ENCODE measurements at regions not wholly inside any gene's neighbourhood (a gene's known extent, or its start where the extent isn't known, plus 50 kb on each side); places are given as distances from the start of the nearest gene placed in this dataset.
"Not testable (repeated sequence)": the region's sequence is repeated elsewhere in the genome, so short reads cannot be mapped to it uniquely, and the experiment has no call there.

- DNase-seq (ENCODE audit: low spot score), result no peak
Observed at GRCh38 chr13:44125943-44126469, 246.3 kb downstream of the LACC1 start.

- DNase-seq (ENCODE audit: low spot score), result no peak
Observed at GRCh38 chr13:44128552-44129001, 245.0 kb upstream of the SERP2 start.

DNA sequence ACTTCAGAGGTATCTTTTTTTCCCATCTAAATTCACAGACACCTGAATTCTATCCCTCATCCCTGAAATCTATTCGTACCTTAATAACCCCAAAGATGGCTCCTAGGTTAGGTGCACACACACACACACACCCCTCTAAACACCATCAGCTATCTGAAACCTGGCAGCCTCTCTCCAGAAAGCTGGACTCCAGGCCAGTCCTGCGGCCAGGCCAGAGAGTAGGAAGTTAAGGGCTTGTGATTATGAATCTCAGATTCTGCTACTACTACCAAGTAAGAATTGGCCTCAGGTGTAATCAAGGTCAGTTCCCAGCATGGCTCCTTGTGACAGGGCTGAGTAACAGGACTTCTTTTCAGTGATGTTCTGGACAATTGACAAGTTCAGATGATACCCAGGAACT lies 244.2 kb upstream of the SERP2 start:
- no peak for DNase-seq (ENCODE audit: low spot score)

DNA sequence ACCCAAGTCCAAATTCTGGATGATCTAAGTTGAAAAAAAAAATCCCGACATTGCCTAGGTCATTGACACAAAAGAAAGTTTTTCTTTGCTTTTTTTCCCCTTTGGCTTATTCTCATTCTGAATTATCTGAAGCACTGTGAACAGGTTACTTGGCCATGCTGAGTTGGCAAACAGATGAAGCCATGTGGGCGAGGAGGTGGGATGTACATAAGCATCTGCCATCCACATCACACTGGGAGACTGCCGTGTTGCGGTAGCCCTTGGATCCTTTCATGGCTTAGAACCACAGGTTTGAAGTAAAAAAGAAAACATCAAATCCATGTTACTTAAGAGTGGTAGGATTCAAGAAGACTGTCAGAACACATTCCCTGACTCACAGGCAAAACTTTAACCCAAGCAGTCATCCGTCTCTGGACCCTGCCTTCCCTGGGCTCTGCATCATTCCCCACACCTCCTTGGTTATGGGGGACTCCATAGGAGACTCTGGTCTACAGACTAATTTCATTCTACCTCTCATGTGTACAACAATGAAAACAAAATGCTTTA lies 242.5 kb upstream of the SERP2 start:
- no peak for DNase-seq (ENCODE audit: low spot score)

GRCh38 chr13:44132710-44133109 lies 240.9 kb upstream of the SERP2 start:
- DNase-seq (ENCODE audit: low spot score), result no peak

GRCh38 chr13:44133626-44134025 lies 240.0 kb upstream of the SERP2 start:
- no peak for DNase-seq (ENCODE audit: low spot score)

GRCh38 chr13:44135566-44135965 lies 238.1 kb upstream of the SERP2 start:
- DNase-seq (ENCODE audit: low spot score), result no peak

- DNase-seq (ENCODE audit: low spot score), result no peak
Observed at GRCh38 chr13:44136696-44137268, 236.8 kb upstream of the SERP2 start.

GRCh38 chr13:44137466-44137865 lies 236.2 kb upstream of the SERP2 start:
- no peak for DNase-seq (ENCODE audit: low spot score)

DNA sequence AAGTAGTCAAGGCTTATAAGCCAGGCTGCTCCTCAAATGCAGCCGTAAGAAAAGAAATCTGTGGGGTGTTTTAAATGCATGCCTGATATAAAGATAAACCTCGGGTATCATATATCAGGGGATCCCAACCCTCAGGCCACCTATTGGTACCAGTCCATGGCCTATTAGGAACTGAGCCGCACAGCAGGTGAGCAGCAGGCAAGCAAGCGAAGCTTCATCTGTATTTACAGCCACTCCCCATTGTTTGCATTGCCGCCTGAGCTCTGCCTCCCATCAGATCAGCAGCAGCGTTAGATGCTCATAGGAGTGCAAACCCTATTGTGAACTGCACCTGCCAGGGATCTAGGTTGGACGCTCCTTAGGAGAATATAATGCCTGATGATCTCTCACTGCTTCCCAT lies 233.5 kb upstream of the SERP2 start:
- no peak for DNase-seq (ENCODE audit: low spot score)

DNA sequence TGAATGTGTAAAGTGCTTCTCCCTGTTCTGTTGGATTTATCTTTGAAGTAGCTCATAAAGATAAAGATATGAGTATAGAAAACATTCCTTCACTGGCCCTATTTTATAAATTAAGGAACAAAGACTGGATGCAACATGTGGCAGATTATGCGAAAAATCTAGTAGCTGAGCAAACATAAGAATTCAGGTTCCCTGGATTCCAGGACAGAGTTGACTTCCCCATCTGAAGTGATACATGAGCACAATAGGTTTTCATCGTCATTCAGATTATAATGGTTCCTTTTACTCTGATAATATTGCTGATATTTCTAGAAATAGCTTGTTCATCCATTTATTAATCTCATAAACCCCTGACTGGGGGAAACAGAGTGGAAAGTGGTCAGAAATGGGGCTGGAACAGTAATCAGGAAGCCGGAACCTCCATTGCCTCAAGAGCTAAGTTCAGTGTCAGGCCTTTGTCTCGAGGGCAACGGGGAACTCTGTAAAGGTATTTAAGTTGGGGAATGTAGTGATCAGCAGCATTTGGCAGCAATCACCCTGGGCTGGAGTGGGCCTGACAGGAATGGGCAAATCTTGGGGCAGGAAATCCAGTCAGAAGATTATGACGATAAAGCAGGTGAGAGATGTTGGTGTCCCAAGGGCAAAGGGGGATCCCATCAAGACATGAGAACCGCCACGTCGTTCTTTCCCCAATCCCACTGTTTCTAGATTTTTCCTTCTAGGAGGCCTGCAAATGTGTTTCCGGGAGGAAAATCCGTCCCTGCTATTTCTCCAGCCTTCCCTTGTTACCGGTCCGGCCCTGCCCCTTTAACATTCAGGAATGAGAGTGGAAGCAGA lies 232.5 kb upstream of the SERP2 start:
- no peak for DNase-seq (ENCODE audit: low spot score)

DNA sequence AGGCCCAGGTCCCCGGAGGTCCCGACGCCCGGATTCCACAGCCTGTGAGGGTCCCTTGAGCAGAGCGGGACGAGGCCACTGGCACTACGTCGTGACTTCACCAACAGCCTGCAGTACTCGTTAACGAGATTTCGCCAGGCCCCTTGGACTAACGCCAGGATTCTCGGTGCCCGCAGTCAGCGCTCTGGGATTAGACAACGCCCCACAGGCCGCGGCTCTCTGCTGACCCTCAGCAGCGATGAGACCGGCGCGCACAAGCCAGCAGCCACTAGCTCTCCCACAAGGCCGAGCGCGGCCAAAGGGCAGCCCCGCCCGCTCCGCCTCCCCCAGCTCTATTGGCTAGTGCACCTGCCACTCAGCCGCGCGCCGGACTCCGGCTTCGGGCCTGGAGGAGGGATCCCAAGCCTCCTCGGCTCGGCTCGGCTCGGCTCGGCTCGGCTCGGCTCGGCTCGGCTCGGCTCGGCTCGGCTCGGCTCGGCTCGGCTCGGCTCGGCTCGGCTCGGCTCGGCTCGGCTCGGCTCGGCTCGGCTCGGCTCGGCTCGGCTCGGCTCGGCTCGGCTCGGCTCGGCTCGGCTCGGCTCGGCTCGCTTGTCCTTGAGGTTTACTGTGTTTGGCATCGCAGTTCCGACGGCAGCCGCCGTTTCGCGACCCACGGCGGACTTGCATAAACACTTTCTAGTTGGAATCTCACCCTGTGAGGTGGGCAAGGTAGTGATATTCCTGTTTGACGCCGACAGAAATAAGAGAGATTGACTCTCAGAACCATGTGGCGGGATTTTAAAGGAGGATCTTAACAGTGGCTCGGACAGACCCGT lies 231.7 kb upstream of the SERP2 start:
- DNase-seq (ENCODE audit: low spot score), result peak; percentile 80

DNA sequence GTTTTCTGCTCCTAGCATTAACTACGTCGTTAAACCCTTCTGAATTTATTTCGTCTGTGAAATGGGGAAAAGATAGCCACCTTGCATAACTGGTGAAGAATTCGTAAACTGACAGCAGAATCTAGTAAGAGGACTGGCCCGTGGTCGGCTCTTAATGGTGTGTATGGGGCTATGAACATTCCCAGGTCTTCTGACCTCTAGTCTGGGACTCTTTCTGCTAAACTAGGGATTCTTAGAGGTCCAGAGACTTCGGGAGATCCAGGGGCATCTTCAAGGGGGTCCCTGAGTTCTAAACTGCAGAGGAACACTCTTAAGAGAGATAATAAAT lies 231.1 kb upstream of the SERP2 start:
- DNase-seq (ENCODE audit: low spot score), result no peak

DNA sequence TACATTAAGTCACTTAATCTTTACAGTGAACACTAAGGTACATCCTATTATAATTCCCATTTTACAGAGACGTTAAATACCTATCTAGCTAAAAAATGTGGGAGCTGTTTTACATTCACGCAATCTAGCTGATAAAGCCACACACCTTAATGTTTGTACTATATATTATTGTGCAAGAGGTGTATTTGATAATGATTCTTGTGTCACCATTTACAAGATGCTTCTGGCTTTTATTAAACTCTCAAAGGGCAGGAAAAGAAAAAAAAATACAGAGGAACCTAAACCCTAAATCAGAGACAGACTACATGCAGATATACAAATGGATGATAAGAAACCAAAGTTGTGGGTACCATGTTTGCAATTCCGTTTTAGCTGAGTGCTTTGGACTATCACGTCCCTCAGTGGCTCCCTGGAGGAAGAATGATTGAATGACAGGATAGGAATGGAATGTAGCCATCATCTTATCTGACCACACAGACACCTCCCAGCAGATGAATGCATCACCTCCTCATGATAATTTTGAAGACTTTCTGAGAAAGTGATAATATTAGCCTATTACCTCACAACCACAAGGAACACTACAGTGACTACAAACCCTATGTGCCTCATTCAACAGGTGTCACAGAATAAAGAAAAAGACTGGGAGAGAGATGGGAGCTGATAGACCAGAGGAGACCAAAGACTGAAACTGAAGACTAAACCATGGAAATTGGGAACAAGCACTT lies 230.5 kb upstream of the SERP2 start:
- DNase-seq (ENCODE audit: low spot score), result no peak

DNA sequence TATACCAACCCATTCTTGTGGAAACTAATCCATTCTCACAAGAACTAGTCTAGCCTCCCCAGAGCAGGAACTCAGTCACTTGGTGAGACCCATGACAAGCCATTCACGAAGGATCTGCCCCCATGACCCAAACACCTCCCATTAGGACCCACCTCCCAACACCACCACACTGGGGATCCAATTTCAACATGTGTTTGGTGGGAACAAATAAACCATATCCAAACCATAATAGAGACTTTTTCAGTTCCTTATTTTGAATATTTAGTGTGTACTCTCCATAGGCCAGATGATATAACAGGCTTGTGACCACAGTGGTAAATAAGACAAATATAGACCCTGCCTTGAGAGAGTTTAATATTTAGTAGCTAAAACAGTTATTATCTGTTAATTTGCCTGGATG lies 227.5 kb upstream of the SERP2 start:
- no peak for DNase-seq (ENCODE audit: low spot score)

DNA sequence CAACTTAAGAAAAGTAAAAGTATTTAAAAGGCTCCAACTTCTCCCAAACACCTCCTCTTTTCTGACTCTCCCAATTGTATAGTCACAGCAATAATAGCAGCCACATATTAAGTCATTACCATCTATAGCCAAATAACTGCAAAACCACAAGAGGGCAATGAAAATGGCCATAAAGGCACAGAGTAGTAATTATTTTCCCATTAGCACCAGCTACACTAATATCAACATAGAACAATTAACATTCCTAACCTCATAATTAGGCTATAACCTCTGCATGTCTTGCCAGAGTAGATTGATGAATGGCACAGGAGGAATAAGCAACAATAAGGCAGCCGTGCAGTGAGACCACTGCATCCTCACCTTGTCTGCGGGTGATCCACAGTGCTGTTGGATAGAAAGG lies 226.4 kb upstream of the SERP2 start:
- DNase-seq (ENCODE audit: low spot score), result no peak

GRCh38 chr13:44147648-44148047 lies 226.0 kb upstream of the SERP2 start:
- no peak for DNase-seq (ENCODE audit: low spot score)

- DNase-seq (ENCODE audit: low spot score), result no peak
Observed at GRCh38 chr13:44148159-44148914, 225.3 kb upstream of the SERP2 start.

DNA sequence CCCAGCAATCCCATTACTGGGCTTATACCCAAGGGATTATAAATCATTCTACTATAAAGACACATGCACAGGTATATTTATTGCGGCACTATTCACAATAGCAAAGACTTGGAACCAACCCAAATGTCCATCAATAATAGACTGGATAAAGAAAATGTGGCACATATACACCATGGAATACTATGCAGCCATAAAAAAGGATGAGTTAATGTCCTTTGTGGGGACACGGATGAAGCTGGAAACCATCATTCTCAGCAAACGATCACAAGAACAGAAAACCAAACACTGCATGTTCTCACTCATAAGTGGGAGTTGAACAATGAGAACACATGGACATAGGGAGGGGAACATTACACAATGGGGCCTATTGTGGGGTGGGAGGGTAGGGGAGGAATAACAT lies 224.4 kb upstream of the SERP2 start:
- DNase-seq (ENCODE audit: low spot score), result not testable (repeated sequence)

GRCh38 chr13:44149821-44150220 lies 223.8 kb upstream of the SERP2 start:
- no peak for DNase-seq (ENCODE audit: low spot score)

DNA sequence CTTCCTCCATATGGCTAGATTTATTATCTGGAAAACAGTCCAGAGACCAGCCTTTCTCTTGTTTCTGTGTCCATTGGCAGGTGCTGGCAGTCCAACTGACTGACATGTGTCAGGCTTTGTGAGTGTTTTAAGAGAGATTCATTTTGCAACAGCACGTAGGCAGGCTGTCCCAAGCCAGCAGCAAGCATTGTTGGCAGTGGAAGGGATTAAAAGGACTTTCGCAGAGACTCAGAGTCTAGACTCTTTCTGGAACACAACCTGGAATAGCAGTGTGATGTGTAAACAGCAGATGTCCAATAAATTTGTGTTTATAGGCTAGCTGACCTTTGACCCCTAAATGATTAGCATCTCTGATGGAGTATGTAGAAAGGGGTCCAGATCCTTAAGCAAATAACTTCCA lies 222.2 kb upstream of the SERP2 start:
- no peak for DNase-seq (ENCODE audit: low spot score)
